Colonic mucosa (tissue), 4 donors: ENCODE measurements at regions not wholly inside any gene's neighbourhood (a gene's known extent, or its start where the extent isn't known, plus 50 kb on each side); places are given as distances from the start of the nearest gene placed in this dataset.

Source experiments
- DNase-seq: peaks from one replicate; pipeline ENCODE4 v3.0.0-alpha.2; 2020
- H3K27ac ChIP-seq: fragments of 200-600 bp; one replicate; pipeline ENCODE4 v1.8.0; 2021
- H3K27me3 ChIP-seq: fragments of 200-600 bp; one replicate; pipeline ENCODE4 v1.8.0; 2021
- H3K36me3 ChIP-seq: fragments of 200-600 bp; one replicate; pipeline ENCODE4 v1.8.0; 2021
- H3K4me1 ChIP-seq: fragments of 200-600 bp; one replicate; pipeline ENCODE4 v1.8.0; 2021; ENCODE audit warnings: mild to moderate bottlenecking
- H3K4me3 ChIP-seq: fragments of 200-600 bp; one replicate; pipeline ENCODE4 v1.8.0; 2021
- H3K9ac ChIP-seq, 2 donors: one replicate each; pipeline ENCODE4 v1.7.0; 2013; ENCODE audit warnings: control low read depth in 2 of 2, low read depth in 2 of 2, low read length in 2 of 2
- H3K9me3 ChIP-seq: fragments of 200-600 bp; one replicate; pipeline ENCODE4 v1.8.0; 2021
- CTCF ChIP-seq: fragments of 200-600 bp; IDR thresholded peaks from one replicate; pipeline ENCODE4 v1.8.0; 2022; ENCODE audit warnings: antibody characterized with exemption, mild to moderate bottlenecking
- intact Hi-C: fragments of 100-400 bp; cut with DNase I; formaldehyde crosslinking; loops from one replicate; pipeline ENCODE4 v1.14.1; 2022
- donor health status: healthy.
- donor health status: DM: no; HTN: no; CAD: no.
- donor health status: DM: no; HTN: no; CAD: no.

DNA sequence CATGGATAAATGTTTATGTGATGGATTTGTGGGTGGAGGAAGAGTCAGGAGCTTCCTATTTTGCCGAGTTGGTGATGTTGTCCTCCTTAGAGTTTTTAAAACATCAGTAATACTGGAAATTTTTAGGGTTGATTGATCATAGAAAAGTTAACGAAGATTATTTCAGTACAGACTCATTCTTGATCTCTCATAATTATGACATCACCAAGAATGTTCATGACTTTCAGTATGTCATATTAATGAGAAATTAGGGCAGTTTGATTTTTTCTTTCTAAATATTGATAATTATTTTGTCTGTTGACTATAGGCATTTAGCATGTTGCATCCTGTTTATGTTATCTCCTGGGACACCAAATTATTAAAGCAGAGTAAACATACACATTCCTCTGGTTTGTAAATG is 512.2 kb downstream of the CD109 start:
- Histone ChIP-seq H3K27me3 (no peaks in the 10 kb centered on the region), H3K4me1 (no peaks in the 10 kb centered on the region), H3K9ac (no peak overlapping the region), H3K27ac (no peak overlapping the region), H3K4me3 (no peak overlapping the region), H3K9me3 (no peaks in the 10 kb centered on the region), H3K36me3 (no peaks in the 10 kb centered on the region)
- DNase-seq = no peak
- no peak for TF ChIP-seq CTCF
- intact Hi-C loops = no loop called here

DNA sequence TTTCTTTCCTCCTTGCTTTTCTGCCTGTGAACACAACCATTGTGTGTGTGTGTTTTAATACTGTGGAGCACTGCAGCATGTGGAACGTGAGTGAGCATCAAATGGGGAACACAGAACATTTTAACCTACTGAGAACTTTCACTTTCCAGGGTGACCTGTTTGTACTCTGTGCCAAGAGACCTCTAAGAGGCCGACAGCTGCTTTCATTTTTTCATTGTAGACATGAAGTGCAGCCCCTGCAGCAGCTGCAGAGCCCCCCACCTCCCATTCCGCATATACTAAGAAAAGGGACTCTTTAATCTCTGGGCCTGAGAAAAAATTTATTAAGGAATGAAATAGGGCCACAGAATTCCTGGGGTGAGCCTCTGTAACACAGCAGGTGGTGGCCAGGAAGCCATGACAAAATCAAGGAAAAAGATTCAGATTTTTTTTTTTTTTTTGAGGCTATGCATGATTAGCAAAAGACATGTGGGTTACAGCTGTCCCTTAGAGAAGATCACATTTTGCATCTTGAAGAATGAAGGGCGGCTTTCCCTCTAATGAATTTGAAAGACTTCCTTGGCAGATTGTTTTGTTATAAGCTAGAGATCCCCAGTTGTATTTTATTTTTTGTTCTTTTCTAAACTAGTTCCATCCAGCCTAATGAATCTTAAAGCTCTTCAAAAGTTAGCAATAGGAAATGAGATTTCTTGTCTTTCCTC is 503.4 kb downstream of the CD109 start:
- Histone ChIP-seq H3K27me3 (no peaks in the 10 kb centered on the region), H3K9me3 (no peaks in the 10 kb centered on the region), H3K4me1 (no peaks in the 10 kb centered on the region), H3K4me3 (no peak overlapping the region), H3K27ac (no peak overlapping the region), H3K9ac (no peak overlapping the region), H3K36me3 (no peaks in the 10 kb centered on the region)
- TF ChIP-seq CTCF = no peak
- intact Hi-C loops = no loop called here
- no peak for DNase-seq

DNA sequence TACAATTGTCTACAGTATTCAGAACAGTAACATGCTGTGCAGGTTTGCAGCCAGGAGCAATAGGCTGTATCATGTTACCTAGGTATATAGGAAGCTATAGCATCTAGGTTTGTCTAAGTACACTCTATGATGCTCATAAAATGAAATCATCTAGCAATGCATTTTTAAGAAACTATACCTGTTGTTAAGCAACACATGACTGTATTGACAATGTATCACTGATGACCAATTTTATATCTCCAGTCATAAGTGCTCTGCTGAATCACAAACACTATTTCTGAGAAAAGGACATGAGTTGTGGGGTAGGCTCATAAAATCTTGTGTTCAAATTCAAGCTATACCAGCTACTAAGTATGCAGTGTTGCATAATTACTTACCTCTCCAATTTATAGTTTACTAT is 501.3 kb downstream of the CD109 start:
- no peak overlapping the region for H3K4me3 ChIP-seq
- DNase-seq = no peak
- intact Hi-C loops = no loop called here

GRCh38 chr6:74187811-74188210 is 491.8 kb downstream of the CD109 start:
- no peaks in the 10 kb centered on the region for H3K36me3 ChIP-seq
- no peaks in the 10 kb centered on the region for H3K9me3 ChIP-seq
- H3K27me3 ChIP-seq = no peaks in the 10 kb centered on the region
- DNase-seq = no peak
- no peak for TF ChIP-seq CTCF
- H3K27ac ChIP-seq = no peak overlapping the region
- H3K4me3 ChIP-seq = no peak overlapping the region
- no peak overlapping the region for H3K9ac ChIP-seq
- intact Hi-C loops = no loop called here
- no peaks in the 10 kb centered on the region for H3K4me1 ChIP-seq

More for the DNA sequence above, 501.3 kb downstream of the CD109 start:
- H3K4me1 ChIP-seq = no peaks in the 10 kb centered on the region
- H3K9me3 ChIP-seq = no peaks in the 10 kb centered on the region
- TF ChIP-seq CTCF = no peak
- no peaks in the 10 kb centered on the region for H3K36me3 ChIP-seq
- H3K27ac ChIP-seq = no peak overlapping the region
- no peaks in the 10 kb centered on the region for H3K27me3 ChIP-seq
- no peak overlapping the region for H3K9ac ChIP-seq

GRCh38 chr6:74182992-74183391 is 487.0 kb downstream of the CD109 start:
- H3K9ac ChIP-seq = no peak overlapping the region
- H3K9me3 ChIP-seq = no peaks in the 10 kb centered on the region
- H3K36me3 ChIP-seq = no peaks in the 10 kb centered on the region
- DNase-seq = no peak
- no peaks in the 10 kb centered on the region for H3K27me3 ChIP-seq
- no peak overlapping the region for H3K4me3 ChIP-seq
- intact Hi-C loops = no loop called here
- no peak for TF ChIP-seq CTCF
- H3K4me1 ChIP-seq = no peaks in the 10 kb centered on the region
- H3K27ac ChIP-seq = no peak overlapping the region
